H1 (cell line): ENCODE measurements at regions not wholly inside any gene's neighbourhood (a gene's known extent, or its start where the extent isn't known, plus 50 kb on each side); places are given as distances from the start of the nearest gene placed in this dataset.

ENCODE experiments used
- CHD7 ChIP-seq: fragments of 300-600 bp; sonication (generic); IDR thresholded peaks from 2 replicates; pipeline ENCODE4 v1.7.1; 2012; ENCODE audit warnings: low read length, moderate library complexity, mild to moderate bottlenecking, inconsistent platforms; ENCODE audit not compliant: insufficient replicate concordance
- HDAC2 ChIP-seq, 2 experiments: fragments of 300-600 bp in 1 of 2; sonication (generic) in 1 of 2; IDR thresholded peaks; 2 replicates each; pipeline ENCODE4 v1.6.1; 2011 to 2012; ENCODE audit warnings: low read depth in 2 of 2, low read length in 2 of 2, mild to moderate bottlenecking in 2 of 2, moderate library complexity in 2 of 2, borderline replicate concordance in 1 of 2, inconsistent platforms in 1 of 2
- RNF2 ChIP-seq: fragments of 200-900, 300-1000 bp; sonication (generic); IDR thresholded peaks from 2 replicates; pipeline ENCODE4 v1.7.1; 2016; ENCODE audit warnings: borderline replicate concordance, low read depth, mild to moderate bottlenecking, antibody characterized with exemption, low read length; ENCODE audit not compliant: poor library complexity, severe bottlenecking; ENCODE audit errors: missing control alignments
- RXRA ChIP-seq: IDR thresholded peaks from 2 replicates; pipeline ENCODE4 v1.6.1; 2011; ENCODE audit warnings: low read depth, mild to moderate bottlenecking, low read length, moderate library complexity; ENCODE audit not compliant: insufficient read depth

DNA sequence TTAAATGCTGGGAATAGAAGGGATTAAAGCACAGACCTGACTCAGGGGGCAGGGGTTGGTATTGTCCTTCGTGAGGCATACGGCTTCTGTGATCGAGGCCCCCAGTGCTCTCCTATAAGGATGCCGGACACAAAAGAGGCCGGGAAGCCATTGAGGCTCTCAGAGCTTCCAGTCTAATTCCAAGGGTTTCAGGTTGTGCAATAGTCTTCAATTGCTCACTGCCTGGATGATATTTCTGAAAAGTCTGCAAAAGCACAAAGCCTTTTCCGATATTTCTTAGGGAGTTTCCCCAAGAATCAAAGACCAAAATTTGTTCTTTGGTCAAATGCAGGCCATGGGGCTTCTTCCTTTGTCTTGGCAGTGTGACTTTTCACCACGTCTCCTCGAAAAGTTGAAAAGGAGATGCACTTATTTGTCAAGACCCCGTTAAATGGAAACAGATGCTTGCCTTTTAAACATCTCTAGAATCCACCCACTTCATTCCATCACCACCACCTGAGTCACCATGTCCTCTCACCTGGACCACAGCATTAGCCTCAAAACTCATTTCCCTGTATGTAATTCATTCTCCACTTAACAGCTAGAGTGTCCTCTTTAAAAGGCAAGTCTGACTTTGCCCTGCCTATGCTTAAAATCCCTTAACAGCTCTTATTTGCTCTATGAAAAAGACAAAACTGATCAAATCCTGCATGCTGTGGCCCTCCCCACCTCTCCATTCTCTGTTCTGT is 134.8 kb upstream of the NAMPT start (continued):
- TF ChIP-seq CHD7 (no peak), RNF2 (no peak), HDAC2 (IDR thresholded peaks at IDR 0.05; ENCODE audit: borderline replicate concordance in 1 of 2, low read depth in 2 of 2, low read length in 2 of 2) (no peak), RXRA (no peak)
